Muscle layer of duodenum (tissue), 2 donors: ENCODE measurements at regions not wholly inside any gene's neighbourhood (a gene's known extent, or its start where the extent isn't known, plus 50 kb on each side); places are given as distances from the start of the nearest gene placed in this dataset.

ENCODE experiments used
- H3K27ac ChIP-seq: one replicate; pipeline ENCODE4 v1.7.0; 2013; ENCODE audit warnings: mild to moderate bottlenecking, low read length
- H3K27me3 ChIP-seq: one replicate; pipeline ENCODE4 v1.7.0; 2013; ENCODE audit warnings: low read depth, mild to moderate bottlenecking, control low read depth, low read length
- H3K36me3 ChIP-seq, 2 donors: one replicate each; pipeline ENCODE4 v1.7.0; 2013; ENCODE audit warnings: low read length in 2 of 2, control low read depth in 1 of 2, mild to moderate bottlenecking in 1 of 2; ENCODE audit not compliant: insufficient read depth in 2 of 2, control insufficient read depth in 1 of 2
- H3K4me1 ChIP-seq, 2 donors: one replicate each; pipeline ENCODE4 v1.7.0; 2013; ENCODE audit warnings: low read length in 2 of 2, mild to moderate bottlenecking in 2 of 2, control low read depth in 1 of 2, moderate library complexity in 1 of 2; ENCODE audit not compliant: insufficient read depth in 2 of 2, control insufficient read depth in 1 of 2
- H3K4me3 ChIP-seq, 2 donors: one replicate each; pipeline ENCODE4 v1.7.0; 2013; ENCODE audit warnings: low read length in 2 of 2, low read depth in 1 of 2, mild to moderate bottlenecking in 1 of 2
- H3K9me3 ChIP-seq, 2 donors: one replicate each; pipeline ENCODE4 v1.7.0; 2013; ENCODE audit warnings: low read length in 2 of 2, control low read depth in 1 of 2, mild to moderate bottlenecking in 1 of 2; ENCODE audit not compliant: control insufficient read depth in 1 of 2
- donor health status: healthy.

GRCh38 chr13:27000686-27001085, 170.9 kb downstream of the USP12 start:
- no peak overlapping the region for H3K4me3 ChIP-seq
- peaks cover 0 to 3% of the 10 kb centered on the region in 2 donors for H3K9me3 ChIP-seq
- peaks cover under 1% of the 10 kb centered on the region for H3K27me3 ChIP-seq
- H3K4me1 ChIP-seq: no peaks in the 10 kb centered on the region
- H3K27ac ChIP-seq: no peak overlapping the region
- no peaks in the 10 kb centered on the region for H3K36me3 ChIP-seq

GRCh38 chr13:26999499-26999898, 172.1 kb downstream of the USP12 start:
- Histone ChIP-seq H3K27me3 (no peaks in the 10 kb centered on the region), H3K36me3 (no peaks in the 10 kb centered on the region), H3K9me3 (peaks cover 0 to 3% of the 10 kb centered on the region in 2 donors), H3K27ac (no peak overlapping the region), H3K4me3 (no peak overlapping the region), H3K4me1 (no peaks in the 10 kb centered on the region)

GRCh38 chr13:26998292-26998691, 173.3 kb downstream of the USP12 start:
- Histone ChIP-seq H3K27ac (no peak overlapping the region), H3K4me3 (no peak overlapping the region), H3K9me3 (peaks cover 0 to 2% of the 10 kb centered on the region in 2 donors), H3K27me3 (no peaks in the 10 kb centered on the region), H3K36me3 (no peaks in the 10 kb centered on the region), H3K4me1 (peaks cover 0 to 7% of the 10 kb centered on the region in 2 donors)

- no peak overlapping the region for H3K4me3 ChIP-seq
- H3K27ac ChIP-seq: no peak overlapping the region
- no peaks in the 10 kb centered on the region for H3K36me3 ChIP-seq
- H3K27me3 ChIP-seq: no peaks in the 10 kb centered on the region
- H3K4me1 ChIP-seq: peaks cover 0 to 16% of the 10 kb centered on the region in 2 donors
- H3K9me3 ChIP-seq: no peaks in the 10 kb centered on the region
These were observed 174.5 kb downstream of the USP12 start for GRCh38 chr13:26996965-26997752.

- H3K9me3 ChIP-seq: no peaks in the 10 kb centered on the region
- no peaks in the 10 kb centered on the region for H3K27me3 ChIP-seq
- no peak overlapping the region for H3K4me3 ChIP-seq
- peaks cover 0 to 28% of the 10 kb centered on the region in 2 donors for H3K4me1 ChIP-seq
- H3K27ac ChIP-seq: no peak overlapping the region
- H3K36me3 ChIP-seq: no peaks in the 10 kb centered on the region
These were observed 176.5 kb downstream of the USP12 start for GRCh38 chr13:26995159-26995558.

GRCh38 chr13:26993780-26994179, 177.8 kb downstream of the USP12 start:
- no peak overlapping the region for H3K4me3 ChIP-seq
- no peaks in the 10 kb centered on the region for H3K36me3 ChIP-seq
- no peaks in the 10 kb centered on the region for H3K9me3 ChIP-seq
- H3K27me3 ChIP-seq: no peaks in the 10 kb centered on the region
- H3K4me1 ChIP-seq: peaks cover 0 to 28% of the 10 kb centered on the region in 2 donors
- no peak overlapping the region for H3K27ac ChIP-seq

GRCh38 chr13:26992951-26993719, 178.5 kb downstream of the USP12 start:
- Histone ChIP-seq H3K27ac (no peak overlapping the region), H3K9me3 (no peaks in the 10 kb centered on the region), H3K36me3 (no peaks in the 10 kb centered on the region), H3K4me3 (no peak overlapping the region), H3K4me1 (peaks cover 0 to 28% of the 10 kb centered on the region in 2 donors), H3K27me3 (no peaks in the 10 kb centered on the region)

- Histone ChIP-seq H3K9me3 (no peaks in the 10 kb centered on the region), H3K36me3 (no peaks in the 10 kb centered on the region), H3K27ac (no peak overlapping the region), H3K27me3 (no peaks in the 10 kb centered on the region), H3K4me3 (peak overlapping the region in 1 of 2 donors; percentile 10), H3K4me1 (peaks cover 0 to 28% of the 10 kb centered on the region in 2 donors)
These were observed 180.0 kb downstream of the USP12 start for GRCh38 chr13:26991508-26992181.

- H3K27me3 ChIP-seq: no peaks in the 10 kb centered on the region
- no peak overlapping the region for H3K27ac ChIP-seq
- no peak overlapping the region for H3K4me3 ChIP-seq
- H3K9me3 ChIP-seq: no peaks in the 10 kb centered on the region
- H3K4me1 ChIP-seq: peaks cover 0 to 28% of the 10 kb centered on the region in 2 donors
- H3K36me3 ChIP-seq: no peaks in the 10 kb centered on the region
These were observed 181.5 kb downstream of the USP12 start for GRCh38 chr13:26989957-26990713.

- no peaks in the 10 kb centered on the region for H3K9me3 ChIP-seq
- H3K4me3 ChIP-seq: no peak overlapping the region
- no peaks in the 10 kb centered on the region for H3K36me3 ChIP-seq
- no peaks in the 10 kb centered on the region for H3K27me3 ChIP-seq
- H3K27ac ChIP-seq: no peak overlapping the region
- H3K4me1 ChIP-seq: peaks cover 0 to 28% of the 10 kb centered on the region in 2 donors
These were observed 182.2 kb downstream of the USP12 start for GRCh38 chr13:26989261-26989956.
